ENCODE measurements at regions not wholly inside any gene's neighbourhood (a gene's known extent, or its start where the extent isn't known, plus 50 kb on each side); places are given as distances from the start of the nearest gene placed in this dataset.

DNA sequence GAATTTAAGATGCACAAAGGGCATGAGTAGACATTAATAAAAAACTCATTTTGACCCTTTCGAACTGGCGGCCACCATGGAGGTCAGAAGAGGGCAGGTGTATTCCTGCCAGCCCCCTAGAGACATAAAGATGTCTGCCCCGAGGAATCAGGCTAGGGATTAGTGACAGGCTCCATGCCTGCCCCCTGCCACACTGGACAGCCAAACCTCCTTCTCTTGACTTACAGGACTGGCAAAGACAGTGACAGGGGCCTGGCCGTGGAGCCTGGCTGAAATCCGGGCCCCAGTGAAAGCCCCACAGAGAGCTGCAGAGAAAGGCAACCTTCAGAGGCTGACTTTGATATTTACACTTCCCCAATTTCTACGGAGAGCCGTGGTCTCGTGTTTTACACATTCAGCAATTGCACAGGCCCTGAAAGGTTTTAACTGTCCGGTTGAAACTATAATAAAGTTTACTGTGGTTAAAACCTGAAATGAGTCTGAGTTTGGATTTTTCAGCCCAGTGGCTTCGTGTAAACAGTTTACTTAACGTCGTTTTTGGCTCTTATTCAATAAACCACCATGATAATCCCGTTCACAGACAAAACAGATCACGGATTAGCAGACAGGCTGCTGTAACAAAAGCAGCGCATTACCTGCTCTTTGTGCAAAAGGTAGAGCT, 243.9 kb upstream of the MYOCD start:
- no peak for DNase-seq (ENCODE audit: low read depth)
- TF ChIP-seq, protein P1, sequence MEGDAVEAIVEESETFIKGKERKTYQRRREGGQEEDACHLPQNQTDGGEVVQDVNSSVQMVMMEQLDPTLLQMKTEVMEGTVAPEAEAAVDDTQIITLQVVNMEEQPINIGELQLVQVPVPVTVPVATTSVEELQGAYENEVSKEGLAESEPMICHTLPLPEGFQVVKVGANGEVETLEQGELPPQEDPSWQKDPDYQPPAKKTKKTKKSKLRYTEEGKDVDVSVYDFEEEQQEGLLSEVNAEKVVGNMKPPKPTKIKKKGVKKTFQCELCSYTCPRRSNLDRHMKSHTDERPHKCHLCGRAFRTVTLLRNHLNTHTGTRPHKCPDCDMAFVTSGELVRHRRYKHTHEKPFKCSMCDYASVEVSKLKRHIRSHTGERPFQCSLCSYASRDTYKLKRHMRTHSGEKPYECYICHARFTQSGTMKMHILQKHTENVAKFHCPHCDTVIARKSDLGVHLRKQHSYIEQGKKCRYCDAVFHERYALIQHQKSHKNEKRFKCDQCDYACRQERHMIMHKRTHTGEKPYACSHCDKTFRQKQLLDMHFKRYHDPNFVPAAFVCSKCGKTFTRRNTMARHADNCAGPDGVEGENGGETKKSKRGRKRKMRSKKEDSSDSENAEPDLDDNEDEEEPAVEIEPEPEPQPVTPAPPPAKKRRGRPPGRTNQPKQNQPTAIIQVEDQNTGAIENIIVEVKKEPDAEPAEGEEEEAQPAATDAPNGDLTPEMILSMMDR (IDR thresholded peaks at IDR 0.05; ENCODE audit: control insufficient read depth, extremely low read depth, insufficient read depth): no peak
- no peak overlapping the region for H3K4me3 ChIP-seq (ENCODE audit: low read depth, low read length)

DNA sequence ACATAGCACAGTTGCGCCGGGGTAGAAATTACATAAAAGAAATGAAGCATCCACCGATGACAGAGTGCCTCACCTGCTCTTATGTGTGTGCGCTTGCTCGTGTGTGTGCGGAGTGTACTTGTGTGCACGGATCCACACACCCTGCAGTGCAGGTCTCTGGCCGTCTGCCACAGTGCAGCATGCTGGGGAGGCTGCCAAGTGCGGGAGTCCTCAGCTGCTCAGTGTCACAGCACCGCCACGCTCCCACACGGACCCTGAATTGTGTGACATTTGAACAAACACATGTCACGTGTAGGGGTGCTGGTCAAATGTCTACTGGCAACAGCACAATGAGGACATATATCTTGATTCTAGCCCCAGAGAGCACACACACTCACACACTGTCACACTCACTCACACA, 243.0 kb upstream of the MYOCD start:
- TF ChIP-seq, protein P1 (IDR thresholded peaks at IDR 0.05; ENCODE audit: control insufficient read depth, extremely low read depth, insufficient read depth): no peak
- DNase-seq (ENCODE audit: low read depth): peak; percentile 40
- no peak overlapping the region for H3K4me3 ChIP-seq (ENCODE audit: low read depth, low read length)

DNA sequence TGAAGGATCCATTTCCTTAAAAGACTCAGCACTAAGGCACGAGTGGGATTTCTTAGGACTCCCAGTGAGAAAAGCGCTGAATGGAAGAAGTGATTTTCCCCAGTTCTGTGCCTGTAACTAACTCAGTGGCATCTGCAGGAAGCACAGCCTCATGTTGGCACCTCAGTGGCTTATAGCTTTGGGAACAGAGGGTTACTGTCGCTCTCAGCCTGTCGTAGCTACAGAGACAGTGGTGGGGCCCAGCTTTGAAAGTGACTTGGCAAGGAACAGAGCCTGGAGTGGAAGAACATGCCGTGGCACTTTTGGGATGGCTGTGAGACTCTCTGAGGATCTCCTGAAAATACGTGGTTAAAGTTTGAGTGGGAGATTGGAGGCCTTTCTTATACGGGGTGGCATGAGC, 242.4 kb upstream of the MYOCD start:
- TF ChIP-seq, protein P1 (IDR thresholded peaks at IDR 0.05; ENCODE audit: control insufficient read depth, extremely low read depth, insufficient read depth): no peak
- no peak for DNase-seq (ENCODE audit: low read depth)
- no peak overlapping the region for H3K4me3 ChIP-seq (ENCODE audit: low read depth, low read length)

DNA sequence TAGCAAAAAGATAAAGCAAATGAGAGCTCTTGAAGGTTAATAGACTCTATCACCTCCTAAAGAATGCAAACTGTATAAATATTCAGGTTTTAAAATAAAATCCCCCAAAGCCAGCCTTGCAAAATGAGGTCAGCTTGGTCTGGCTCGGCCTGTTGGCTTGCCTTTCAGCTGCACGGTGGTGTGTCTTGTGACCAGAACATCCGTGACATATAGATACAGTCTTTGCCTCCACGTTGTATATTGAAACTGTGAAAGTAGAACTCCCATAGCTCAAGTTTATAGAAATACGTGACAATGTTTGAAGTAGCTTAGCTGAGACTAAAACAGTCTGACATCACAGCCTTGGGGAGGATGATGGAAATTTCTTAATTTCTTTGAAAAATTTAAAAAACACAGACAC, 236.6 kb upstream of the MYOCD start:
- TF ChIP-seq, protein P1 (IDR thresholded peaks at IDR 0.05; ENCODE audit: control insufficient read depth, extremely low read depth, insufficient read depth): no peak
- DNase-seq (ENCODE audit: low read depth): no peak
- H3K4me3 ChIP-seq (ENCODE audit: low read depth, low read length): no peak overlapping the region

DNA sequence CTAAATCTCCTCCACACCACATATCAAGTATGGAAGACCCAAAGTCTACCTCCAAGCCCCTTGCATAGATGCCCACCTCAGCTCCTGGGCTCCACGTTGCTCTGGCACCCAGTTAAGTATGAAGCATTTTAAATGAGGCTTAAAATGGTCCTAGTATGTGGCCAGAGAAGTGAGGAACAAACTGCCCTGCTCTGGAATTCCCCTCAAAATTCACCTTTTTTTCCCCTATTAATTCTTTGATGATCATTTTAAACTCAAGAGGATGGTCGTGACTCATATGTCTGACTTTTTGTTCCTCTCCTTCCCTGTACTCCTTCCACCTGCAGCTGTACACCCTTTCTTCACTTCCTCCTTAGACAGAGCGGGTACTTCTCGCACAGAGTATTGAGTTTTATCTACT, 234.5 kb upstream of the MYOCD start:
- TF ChIP-seq, protein P1 (IDR thresholded peaks at IDR 0.05; ENCODE audit: control insufficient read depth, extremely low read depth, insufficient read depth): no peak
- no peak for DNase-seq (ENCODE audit: low read depth)
- no peak overlapping the region for H3K4me3 ChIP-seq (ENCODE audit: low read depth, low read length)

DNA sequence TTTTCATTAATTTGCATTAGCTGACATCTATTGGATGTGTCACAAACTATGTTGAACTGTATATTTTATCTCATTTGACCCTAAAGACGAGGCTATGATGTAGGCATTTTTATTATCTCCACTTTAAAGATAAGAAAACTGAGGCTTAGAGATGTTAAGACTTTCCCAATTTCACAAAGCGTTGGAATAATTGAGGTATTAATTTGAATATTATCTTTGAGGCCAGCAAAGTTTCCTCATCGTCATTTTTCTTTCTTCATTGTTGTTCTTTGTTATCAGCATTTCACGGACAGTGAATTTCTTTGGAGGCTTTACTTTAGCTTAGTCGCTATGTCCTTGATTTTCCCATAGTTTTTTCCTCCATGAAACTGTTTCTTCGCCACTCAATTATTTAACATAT, 227.5 kb upstream of the MYOCD start:
- no peak overlapping the region for H3K4me3 ChIP-seq (ENCODE audit: low read depth, low read length)
- TF ChIP-seq, protein P1 (IDR thresholded peaks at IDR 0.05; ENCODE audit: control insufficient read depth, extremely low read depth, insufficient read depth): no peak
- no peak for DNase-seq (ENCODE audit: low read depth)

All from LNCaP clone FGC (cell line).